Activated T-cell treated with anti-CD3 and anti-CD28 coated beads for 4 hours (primary cell): ENCODE measurements at regions not wholly inside any gene's neighbourhood (a gene's known extent, or its start where the extent isn't known, plus 50 kb on each side); places are given as distances from the start of the nearest gene placed in this dataset.

Experiments
- DNase-seq: peaks from one replicate; pipeline ENCODE4 v3.0.0-alpha.2; 2020

DNA sequence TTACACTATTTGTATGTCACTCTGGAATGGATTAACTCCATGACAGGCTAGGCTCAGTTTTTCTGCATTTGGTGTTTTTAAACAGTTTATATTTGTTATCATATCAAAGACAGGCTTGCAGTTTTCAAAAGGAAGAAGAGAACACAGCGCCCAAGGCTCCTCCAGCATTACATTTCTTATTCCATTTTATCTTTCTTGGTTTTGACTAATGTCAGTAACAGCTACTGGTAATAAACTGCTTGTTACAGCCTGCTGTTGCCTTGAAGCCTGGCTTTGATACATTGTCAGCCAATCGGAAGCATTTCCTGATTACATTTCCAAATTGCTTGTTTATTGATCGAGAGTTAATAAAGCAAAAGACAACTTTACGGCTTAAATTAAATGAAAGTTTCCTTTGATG, 166.0 kb upstream of the MDFIC start:
- no peak for DNase-seq

- no peak for DNase-seq
These were observed 163.2 kb upstream of the MDFIC start for GRCh38 chr7:114758661-114759227.

GRCh38 chr7:114759347-114760062, 162.4 kb upstream of the MDFIC start:
- no peak for DNase-seq

GRCh38 chr7:114760477-114760876, 161.4 kb upstream of the MDFIC start:
- DNase-seq = no peak

- DNase-seq = no peak
These were observed 159.9 kb upstream of the MDFIC start for GRCh38 chr7:114761973-114762372.

GRCh38 chr7:114765331-114766040, 156.4 kb upstream of the MDFIC start:
- no peak for DNase-seq

GRCh38 chr7:114766041-114766356, 155.9 kb upstream of the MDFIC start:
- no peak for DNase-seq

DNA sequence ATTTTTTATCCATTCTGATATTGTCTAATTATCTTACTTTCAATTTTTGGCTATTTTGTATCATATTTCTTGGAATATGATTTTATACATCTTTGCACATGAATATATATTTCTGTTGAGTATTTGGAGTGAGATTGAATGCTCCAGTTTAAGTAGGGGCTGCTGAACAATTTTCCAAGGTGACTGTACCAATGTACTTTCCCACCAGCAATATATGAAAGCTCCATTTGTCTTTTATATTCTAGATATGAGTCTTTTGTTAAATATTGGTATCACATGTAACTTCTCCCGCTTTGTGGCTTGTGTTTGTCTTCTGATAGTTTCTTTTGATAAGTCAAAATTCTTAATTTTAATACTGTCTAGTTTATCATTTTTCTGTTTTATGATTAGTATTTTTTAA, 144.6 kb upstream of the MDFIC start:
- no peak for DNase-seq

- no peak for DNase-seq
These were observed 138.4 kb upstream of the MDFIC start for GRCh38 chr7:114783508-114783907.

GRCh38 chr7:114784177-114784576, 137.7 kb upstream of the MDFIC start:
- no peak for DNase-seq

DNA sequence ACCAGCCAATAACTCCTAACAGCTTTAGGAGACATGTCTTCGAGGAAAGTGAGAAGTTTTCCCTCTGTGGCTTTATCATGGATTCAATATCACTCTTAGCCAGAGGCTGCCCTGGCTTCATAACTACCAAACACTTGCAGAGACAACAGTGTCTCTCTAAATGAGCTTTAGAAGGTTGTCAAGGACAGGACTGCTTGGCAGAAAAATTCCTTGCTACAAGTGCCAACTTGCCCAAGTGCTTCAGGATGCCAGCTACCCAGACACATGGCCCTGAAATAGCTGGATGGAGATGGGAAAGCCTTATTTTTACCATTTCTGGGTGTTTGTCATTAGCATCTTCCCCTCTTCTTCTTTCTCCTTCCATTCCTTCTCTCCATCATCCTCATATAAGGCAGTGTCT, 137.1 kb upstream of the MDFIC start:
- DNase-seq = no peak

DNA sequence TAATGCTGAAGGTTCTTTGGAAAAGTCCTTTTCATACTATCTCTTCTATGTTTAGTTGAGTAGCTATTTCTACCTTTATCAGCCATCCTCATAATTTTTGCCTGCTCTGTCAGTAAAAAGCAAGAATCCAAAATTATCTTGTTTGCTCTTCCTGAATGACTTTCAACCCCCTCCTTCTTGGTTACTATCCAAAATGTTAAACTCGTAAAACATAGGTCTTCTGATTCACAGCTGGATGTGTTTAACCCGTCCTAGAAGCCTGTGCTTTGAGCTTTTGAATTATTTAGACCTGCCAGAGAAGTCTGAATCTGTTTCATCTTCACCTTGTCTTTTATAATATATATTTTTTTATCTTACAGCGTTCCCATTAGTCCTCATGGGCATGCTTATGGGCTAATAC, 136.4 kb upstream of the MDFIC start:
- DNase-seq = no peak

DNA sequence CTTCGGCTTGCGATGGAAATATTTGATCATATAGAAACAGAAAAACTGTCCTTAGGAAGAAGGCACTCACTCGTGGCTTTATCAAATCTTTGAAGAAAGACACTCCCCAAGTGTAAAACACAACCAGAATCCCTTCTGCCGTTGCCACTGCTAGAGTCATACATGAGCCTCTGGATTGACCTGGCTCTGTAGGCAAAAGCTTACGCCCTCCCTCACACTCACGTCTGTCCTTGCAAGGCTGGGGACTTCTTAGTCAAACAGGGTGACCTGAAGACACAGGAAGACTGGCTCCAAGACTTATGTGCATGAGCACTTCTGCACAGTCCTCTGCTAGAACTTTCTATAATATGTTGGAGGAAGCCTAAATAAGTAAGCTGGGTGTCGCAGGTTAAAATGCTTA, 135.4 kb upstream of the MDFIC start:
- no peak for DNase-seq

- DNase-seq = no peak
These were observed 134.3 kb upstream of the MDFIC start for GRCh38 chr7:114787556-114787955.

- no peak for DNase-seq
These were observed 133.2 kb upstream of the MDFIC start for GRCh38 chr7:114788706-114789105.

GRCh38 chr7:114789161-114789560, 132.7 kb upstream of the MDFIC start:
- no peak for DNase-seq

DNA sequence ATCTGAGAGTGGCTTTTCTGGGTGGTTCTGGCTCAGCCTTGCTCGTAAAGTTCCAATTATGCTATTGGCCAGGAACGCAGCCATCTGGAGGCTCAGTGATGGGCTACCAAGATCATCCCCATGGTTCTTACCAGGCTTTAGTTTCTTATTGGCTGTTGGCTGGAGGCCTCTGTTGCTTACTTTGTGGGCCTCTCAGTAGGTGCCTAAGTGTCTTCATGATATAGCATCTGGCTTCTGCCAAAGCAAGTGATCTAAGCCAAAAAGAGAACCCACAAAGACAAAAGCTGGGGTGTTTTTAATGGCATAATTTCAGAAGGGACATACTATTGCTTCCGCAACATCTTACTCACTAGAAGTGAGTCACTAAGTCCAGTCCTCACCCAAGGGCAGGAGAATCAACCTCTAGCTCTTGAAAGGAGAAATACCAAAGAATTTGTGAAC, 132.0 kb upstream of the MDFIC start:
- DNase-seq = no peak

DNA sequence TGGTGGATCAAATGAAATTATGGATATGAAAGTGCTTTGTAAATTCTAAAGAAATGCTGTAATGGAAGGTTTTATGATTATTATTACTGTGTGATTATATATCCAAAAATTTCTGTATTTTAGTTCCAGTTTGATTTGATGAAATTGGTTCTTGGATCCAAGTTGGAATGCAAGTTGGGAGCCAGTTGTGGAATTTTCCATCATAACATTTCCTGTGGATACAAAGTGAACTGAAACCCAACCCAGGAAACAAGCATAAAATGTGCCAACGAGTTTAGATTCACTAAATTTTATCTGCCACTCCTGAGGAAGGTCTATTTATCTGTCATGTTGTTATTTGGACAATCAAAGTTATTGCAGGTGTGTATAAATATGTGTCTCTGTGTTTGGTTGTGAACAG, 131.4 kb upstream of the MDFIC start:
- DNase-seq = no peak

DNA sequence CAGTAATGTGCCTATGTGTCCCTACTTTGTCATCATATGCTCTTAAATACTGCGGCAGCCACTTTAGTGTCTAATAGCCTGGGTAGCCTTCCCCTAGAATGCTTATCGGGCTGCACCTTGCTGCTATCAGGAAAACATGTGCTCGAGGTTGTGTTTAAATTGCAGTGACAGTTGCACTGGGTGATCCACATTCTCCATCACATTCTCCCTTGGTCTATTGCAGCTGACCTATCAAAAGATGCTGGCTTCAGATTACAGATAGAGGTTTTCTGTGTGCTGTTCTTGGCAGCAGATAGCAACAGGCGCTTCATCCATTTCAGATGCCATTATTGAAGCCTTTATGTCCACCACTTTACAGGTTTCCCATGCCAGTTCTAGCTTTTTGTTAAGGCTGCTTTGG, 130.1 kb upstream of the MDFIC start:
- DNase-seq = no peak

GRCh38 chr7:114793155-114793845, 128.6 kb upstream of the MDFIC start:
- DNase-seq = no peak

GRCh38 chr7:114795475-114795874, 126.4 kb upstream of the MDFIC start:
- DNase-seq = no peak

DNA sequence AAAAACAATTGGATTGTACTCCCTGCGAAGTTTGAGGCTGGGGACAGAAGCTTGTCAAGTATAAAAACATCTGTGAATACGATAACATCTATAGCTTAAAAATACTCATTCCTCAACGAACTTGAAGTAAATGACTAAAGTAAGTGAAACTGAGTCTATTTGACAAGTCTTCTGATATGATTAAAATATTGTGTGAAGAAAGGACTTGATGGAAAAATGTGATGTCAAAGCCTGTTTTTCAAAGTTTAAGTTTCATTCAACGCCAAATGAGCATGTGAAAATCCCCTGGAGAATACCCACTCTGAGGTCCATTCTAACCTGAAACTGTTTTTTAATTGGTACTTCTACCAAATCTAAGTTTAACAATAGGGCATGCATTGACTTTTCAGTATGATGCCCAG, 122.3 kb upstream of the MDFIC start:
- DNase-seq = no peak

DNA sequence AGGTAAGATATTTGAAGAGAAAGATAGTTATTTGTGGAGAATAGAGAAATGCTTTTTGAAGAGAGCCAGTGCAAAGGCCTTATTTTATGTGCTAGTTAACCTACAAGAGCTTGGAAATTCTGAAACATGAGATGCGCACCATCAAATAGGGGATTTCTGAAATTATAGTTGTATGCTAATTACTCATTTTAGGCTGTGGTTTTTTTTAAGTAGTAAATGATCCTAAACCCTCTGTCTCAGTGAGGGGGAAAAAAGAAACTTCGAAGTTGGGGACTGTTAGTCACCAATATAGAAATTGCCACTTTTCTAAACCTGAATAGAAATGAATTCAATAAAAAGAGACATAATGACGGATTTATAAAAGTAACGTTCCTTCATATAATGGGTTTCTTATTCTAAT, 119.3 kb upstream of the MDFIC start:
- no peak for DNase-seq

- no peak for DNase-seq
These were observed 115.2 kb upstream of the MDFIC start for GRCh38 chr7:114806590-114807162.
